Nephron progenitor cell (in vitro differentiated cells): ENCODE measurements at regions not wholly inside any gene's neighbourhood (a gene's known extent, or its start where the extent isn't known, plus 50 kb on each side); places are given as distances from the start of the nearest gene placed in this dataset.
"Not testable (repeated sequence)": the region's sequence is repeated elsewhere in the genome, so short reads cannot be mapped to it uniquely, and the experiment has no call there.

ENCODE experiments used
- DNase-seq: peaks from one replicate; pipeline ENCODE4 v3.0.0; 2021
- H3K27ac Mint-ChIP-seq: 2 replicates; pipeline ENCODE4 v1.8.0; 2021; ENCODE audit warnings: mild to moderate bottlenecking, moderate library complexity, mixed read lengths
- H3K27me3 Mint-ChIP-seq: 2 replicates; pipeline ENCODE4 v1.8.0; 2021; ENCODE audit warnings: mild to moderate bottlenecking, low read depth, mixed read lengths; ENCODE audit not compliant: poor library complexity
- H3K36me3 Mint-ChIP-seq: 2 replicates; pipeline ENCODE4 v1.8.0; 2021; ENCODE audit warnings: low read depth, mixed read lengths
- H3K4me1 Mint-ChIP-seq: 2 replicates; pipeline ENCODE4 v1.8.0; 2021; ENCODE audit warnings: mixed read lengths
- H3K4me3 Mint-ChIP-seq: 2 replicates; pipeline ENCODE4 v1.8.0; 2021; ENCODE audit warnings: mild to moderate bottlenecking, moderate library complexity, mixed read lengths
- H3K9me3 Mint-ChIP-seq: 2 replicates; pipeline ENCODE4 v1.8.0; 2021; ENCODE audit warnings: mild to moderate bottlenecking, moderate library complexity, mixed read lengths

DNA sequence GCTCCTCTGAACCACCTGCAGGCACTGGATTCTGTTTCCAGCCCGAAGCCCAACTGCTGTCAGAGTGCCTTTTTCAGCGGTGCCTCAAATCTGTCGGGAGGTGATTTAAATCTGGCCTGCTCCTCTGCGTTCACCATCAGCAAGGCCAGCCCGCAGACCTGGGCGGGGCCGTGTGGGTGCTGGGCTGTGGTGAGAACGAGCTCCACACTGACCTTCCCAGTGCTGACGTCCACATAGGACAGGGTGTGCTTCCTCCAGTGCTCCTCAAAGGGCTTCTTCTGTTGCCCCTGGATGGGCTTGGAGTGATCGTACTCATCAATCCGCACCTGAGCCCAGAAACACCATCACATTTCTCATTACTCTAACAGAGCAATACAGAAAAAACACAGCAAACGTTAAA, 56.9 kb upstream of the TNK2 start:
- peaks cover 56% of the 10 kb centered on the region for H3K36me3 Mint-ChIP-seq
- DNase-seq, H3K4me1 Mint-ChIP-seq, H3K4me3 Mint-ChIP-seq, H3K27me3 Mint-ChIP-seq: not testable (repeated sequence)
- H3K9me3 Mint-ChIP-seq: peaks cover 15% of the 10 kb centered on the region
- peak overlapping the region; percentile 84 for H3K27ac Mint-ChIP-seq

DNA sequence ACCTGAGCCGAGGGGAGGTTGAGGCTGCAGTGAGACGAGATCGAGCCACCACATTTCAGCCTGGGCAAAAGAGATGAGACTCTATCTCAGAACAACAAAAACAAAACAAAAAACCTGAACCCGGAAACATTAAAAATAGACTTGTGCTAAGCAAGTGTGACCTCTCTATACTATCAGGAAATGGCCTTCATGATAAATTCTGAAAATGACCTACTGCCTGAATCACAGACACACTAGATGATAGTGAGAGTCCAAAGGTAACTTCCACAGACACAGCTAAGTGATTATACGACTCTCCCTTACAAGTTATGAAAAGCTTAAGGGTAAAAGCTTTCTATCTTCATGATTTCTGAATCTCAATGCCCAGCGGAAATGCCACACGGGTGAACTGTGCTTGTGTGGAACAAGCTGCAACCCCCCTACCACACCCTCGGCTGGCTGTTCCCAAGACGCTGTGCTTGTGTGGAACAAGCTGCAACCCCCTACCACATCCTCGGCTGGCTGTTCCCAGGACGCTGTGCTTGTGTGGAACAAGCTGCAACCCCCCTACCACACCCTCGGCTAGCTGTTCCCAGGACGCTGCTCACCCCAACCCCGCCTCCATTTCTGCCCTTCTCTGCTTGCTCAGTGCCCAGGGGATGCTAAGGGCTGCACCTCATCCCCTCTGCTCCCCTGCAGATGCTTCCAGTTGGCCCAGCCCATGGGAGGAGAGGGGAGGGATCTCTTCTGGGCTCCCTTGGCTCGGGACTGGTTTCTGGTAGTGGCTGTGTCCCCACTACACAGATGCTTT, 56.2 kb upstream of the TNK2 start:
- not testable (repeated sequence) for DNase-seq, H3K4me1 Mint-ChIP-seq
- peaks cover 50% of the 10 kb centered on the region for H3K36me3 Mint-ChIP-seq

GRCh38 chr3:195962222-195962621, 53.9 kb upstream of the TNK2 start:
- not testable (repeated sequence) for H3K4me3 Mint-ChIP-seq, H3K27ac Mint-ChIP-seq, H3K27me3 Mint-ChIP-seq, DNase-seq, H3K4me1 Mint-ChIP-seq
- H3K9me3 Mint-ChIP-seq: peaks cover 15% of the 10 kb centered on the region
- H3K36me3 Mint-ChIP-seq: peaks cover 51% of the 10 kb centered on the region

More for the DNA sequence above, 56.2 kb upstream of the TNK2 start:
- Mint-ChIP-seq H3K27ac (peak overlapping the region; percentile 84), H3K9me3 (peaks cover 15% of the 10 kb centered on the region)
- H3K4me3 Mint-ChIP-seq, H3K27me3 Mint-ChIP-seq: not testable (repeated sequence)

DNA sequence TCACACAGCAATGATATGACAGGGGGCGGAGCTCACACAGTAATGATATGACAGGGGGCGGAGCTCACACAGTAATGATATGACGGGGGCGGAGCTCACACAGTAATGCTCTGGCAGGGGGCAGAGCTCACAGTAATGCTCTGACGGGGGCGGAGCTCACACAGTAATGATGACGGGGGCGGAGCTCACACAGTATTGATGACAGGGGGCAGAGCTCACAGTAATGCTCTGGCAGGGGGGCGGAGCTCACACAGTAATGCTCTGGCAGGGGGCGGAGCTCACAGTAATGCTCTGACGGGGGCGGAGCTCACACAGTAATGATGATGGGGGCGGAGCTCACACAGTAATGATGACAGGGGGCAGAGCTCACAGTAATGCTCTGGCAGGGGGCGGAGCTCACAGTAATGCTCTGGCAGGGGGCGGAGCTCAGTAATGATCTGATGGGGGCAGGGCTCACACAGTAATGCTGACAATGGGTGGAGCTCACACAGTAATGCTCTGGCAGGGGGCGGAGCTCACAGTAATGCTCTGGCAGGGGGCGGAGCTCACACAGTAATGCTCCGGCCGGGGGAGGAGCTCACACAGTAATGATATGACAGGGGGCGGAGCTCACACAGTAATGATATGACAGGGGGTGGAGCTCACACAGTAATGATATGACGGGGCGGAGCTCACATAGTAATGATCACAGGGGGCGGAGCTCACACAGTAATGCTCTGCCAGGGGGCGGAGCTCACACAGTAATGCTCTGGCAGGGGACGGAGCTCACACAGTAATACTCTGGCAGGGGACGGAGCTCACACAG, 52.8 kb upstream of the TNK2 start:
- H3K27me3 Mint-ChIP-seq, H3K4me1 Mint-ChIP-seq, H3K4me3 Mint-ChIP-seq: not testable (repeated sequence)
- H3K9me3 Mint-ChIP-seq: peaks cover 15% of the 10 kb centered on the region
- peaks cover 51% of the 10 kb centered on the region for H3K36me3 Mint-ChIP-seq
- DNase-seq: peak; percentile 19
- H3K27ac Mint-ChIP-seq: peak overlapping the region; percentile 38

DNA sequence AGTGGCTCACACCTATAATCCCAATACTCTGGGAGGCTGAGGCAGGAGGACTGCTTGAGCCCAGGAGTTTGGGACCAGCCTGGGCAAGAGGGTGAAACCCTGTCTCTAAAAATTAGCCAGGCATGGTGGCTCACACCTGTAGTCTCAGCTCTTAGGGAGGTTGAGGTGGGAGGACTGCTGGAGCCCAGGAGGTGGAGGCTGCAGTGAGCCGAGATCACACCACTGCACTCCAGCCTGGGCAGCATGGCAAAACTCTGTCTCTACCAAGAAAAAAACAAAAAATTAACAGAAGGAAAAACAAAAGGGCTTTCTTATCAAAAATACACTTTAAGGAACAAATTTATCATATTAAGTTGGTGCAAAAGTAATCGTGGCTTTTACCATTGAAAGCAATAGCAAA, 51.8 kb upstream of the TNK2 start:
- Mint-ChIP-seq H3K9me3 (peaks cover 15% of the 10 kb centered on the region), H3K27me3 (peaks cover 16% of the 10 kb centered on the region), H3K36me3 (peaks cover 46% of the 10 kb centered on the region)
- H3K4me3 Mint-ChIP-seq, DNase-seq, H3K4me1 Mint-ChIP-seq, H3K27ac Mint-ChIP-seq: not testable (repeated sequence)

DNA sequence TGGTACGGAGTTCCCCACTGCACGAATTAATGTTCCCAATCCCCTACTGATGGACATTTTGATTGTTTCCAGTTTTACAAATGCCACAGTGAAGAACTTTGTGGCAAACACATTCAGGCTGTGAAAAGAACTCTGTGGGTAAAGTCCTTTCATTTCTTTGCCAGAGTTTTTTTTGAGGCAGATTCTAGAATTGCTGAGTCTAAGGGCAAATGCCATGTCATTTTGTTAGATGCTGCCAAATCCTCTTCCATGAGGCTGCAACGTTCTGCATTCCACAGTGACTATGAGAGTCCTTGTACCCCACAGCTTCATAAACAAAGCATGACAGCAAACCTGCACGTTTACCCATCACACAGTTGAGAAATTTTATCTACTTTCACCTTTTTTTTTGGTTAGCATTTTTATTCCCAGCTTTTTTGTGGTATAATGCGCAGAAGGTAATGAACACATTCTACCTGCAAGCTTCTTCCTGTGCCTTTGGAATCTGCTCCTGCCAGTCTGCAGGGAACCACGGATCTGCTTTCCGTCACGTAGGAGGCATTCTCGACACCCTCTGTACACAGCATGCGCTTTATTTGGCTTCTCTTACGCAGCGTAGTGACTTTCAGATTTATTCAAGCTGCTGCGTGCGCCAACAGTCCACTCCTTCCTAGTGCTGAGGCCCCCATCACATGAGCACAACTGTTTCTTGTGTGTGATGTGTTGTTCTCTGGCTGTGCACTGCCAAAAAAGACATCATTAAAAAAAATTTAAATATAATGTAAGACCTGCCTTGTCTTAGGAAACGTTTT, 51.2 kb upstream of the TNK2 start:
- not testable (repeated sequence) for H3K4me1 Mint-ChIP-seq, H3K27ac Mint-ChIP-seq, H3K4me3 Mint-ChIP-seq, DNase-seq
- H3K27me3 Mint-ChIP-seq: peaks cover 16% of the 10 kb centered on the region
- peaks cover 15% of the 10 kb centered on the region for H3K9me3 Mint-ChIP-seq
- peaks cover 40% of the 10 kb centered on the region for H3K36me3 Mint-ChIP-seq

GRCh38 chr3:195958736-195959135, 50.4 kb upstream of the TNK2 start:
- peaks cover 35% of the 10 kb centered on the region for H3K36me3 Mint-ChIP-seq
- H3K4me3 Mint-ChIP-seq, DNase-seq, H3K27ac Mint-ChIP-seq, H3K4me1 Mint-ChIP-seq: not testable (repeated sequence)
- H3K9me3 Mint-ChIP-seq: peaks cover 15% of the 10 kb centered on the region
- H3K27me3 Mint-ChIP-seq: peaks cover 16% of the 10 kb centered on the region
